HG03460 (cell line): ENCODE measurements at regions not wholly inside any gene's neighbourhood (a gene's known extent, or its start where the extent isn't known, plus 50 kb on each side); places are given as distances from the start of the nearest gene placed in this dataset.
A peak's percentile ranks its signal among the peaks of the same experiment; 100 is the strongest.

Experiments
- ATAC-seq: cut with Tn5 transposase; IDR thresholded peaks from one replicate; pipeline ENCODE4 v1.9.1; 2021; ENCODE audit not compliant: unreplicated experiment

GRCh38 chr3:159165961-159166360 is 364.1 kb downstream of the MFSD1 start:
- ATAC-seq, result no peak

- no peak for ATAC-seq
Observed at GRCh38 chr3:159166899-159167586, 365.2 kb downstream of the MFSD1 start.

- ATAC-seq, result no peak
Observed at GRCh38 chr3:159168788-159169187, 366.9 kb downstream of the MFSD1 start.

GRCh38 chr3:159169828-159170227 is 368.0 kb downstream of the MFSD1 start:
- ATAC-seq, result no peak

GRCh38 chr3:159170436-159171003 is 368.7 kb downstream of the MFSD1 start:
- no peak for ATAC-seq

GRCh38 chr3:159171333-159171732 is 369.5 kb downstream of the MFSD1 start:
- ATAC-seq, result no peak

- ATAC-seq, result no peak
Observed at GRCh38 chr3:159172473-159172872, 370.6 kb downstream of the MFSD1 start.

GRCh38 chr3:159174715-159175692 is 373.1 kb downstream of the MFSD1 start:
- no peak for ATAC-seq

- ATAC-seq, result no peak
Observed at GRCh38 chr3:159178209-159178897, 376.5 kb downstream of the MFSD1 start.

- ATAC-seq, result no peak
Observed at GRCh38 chr3:159182961-159183360, 381.1 kb downstream of the MFSD1 start.

GRCh38 chr3:159185443-159186050 is 383.7 kb downstream of the MFSD1 start:
- peak; percentile 69 for ATAC-seq

- peak; percentile 59 for ATAC-seq
Observed at GRCh38 chr3:159186581-159186980, 384.7 kb downstream of the MFSD1 start.

- ATAC-seq, result no peak
Observed at GRCh38 chr3:159187232-159187631, 385.4 kb downstream of the MFSD1 start.

- no peak for ATAC-seq
Observed at GRCh38 chr3:159187706-159188105, 385.9 kb downstream of the MFSD1 start.

- ATAC-seq, result no peak
Observed at GRCh38 chr3:159189994-159190669, 388.3 kb downstream of the MFSD1 start.

GRCh38 chr3:159191447-159191846 is 389.6 kb downstream of the MFSD1 start:
- no peak for ATAC-seq

- no peak for ATAC-seq
Observed at GRCh38 chr3:159196359-159196758, 394.5 kb downstream of the MFSD1 start.

- no peak for ATAC-seq
Observed at GRCh38 chr3:159200176-159200575, 398.3 kb downstream of the MFSD1 start.

GRCh38 chr3:159208050-159208449 is 406.2 kb downstream of the MFSD1 start:
- no peak for ATAC-seq

GRCh38 chr3:159209459-159209858 is 407.6 kb downstream of the MFSD1 start:
- no peak for ATAC-seq
